ENCODE measurements at regions not wholly inside any gene's neighbourhood (a gene's known extent, or its start where the extent isn't known, plus 50 kb on each side); places are given as distances from the start of the nearest gene placed in this dataset.
"Not testable (repeated sequence)": the region's sequence is repeated elsewhere in the genome, so short reads cannot be mapped to it uniquely, and the experiment has no call there.

DNA sequence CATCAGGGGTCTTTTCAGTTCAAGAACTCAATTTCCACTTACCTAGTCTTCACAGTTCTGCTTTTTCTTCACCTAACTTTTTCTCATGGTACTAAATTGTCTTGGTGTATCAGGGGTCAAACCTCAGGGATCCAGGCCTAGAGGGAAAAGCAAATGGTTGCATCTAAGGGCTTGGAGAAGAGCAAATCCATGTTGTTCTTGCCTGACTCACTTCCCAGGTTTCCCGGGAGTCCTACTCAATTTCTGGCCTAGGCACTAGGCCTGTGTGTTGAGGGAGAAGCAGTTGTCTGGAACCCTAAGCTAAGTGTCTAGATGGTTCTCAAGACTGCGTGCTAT, 191.9 kb upstream of the STK26 start:
- no peak for FAIRE-seq

- no peak for FAIRE-seq
Measured at GRCh38 chrX:131836161-131836560, 186.9 kb upstream of the STK26 start.

GRCh38 chrX:131837325-131837724, 185.8 kb upstream of the STK26 start:
- FAIRE-seq: no peak

DNA sequence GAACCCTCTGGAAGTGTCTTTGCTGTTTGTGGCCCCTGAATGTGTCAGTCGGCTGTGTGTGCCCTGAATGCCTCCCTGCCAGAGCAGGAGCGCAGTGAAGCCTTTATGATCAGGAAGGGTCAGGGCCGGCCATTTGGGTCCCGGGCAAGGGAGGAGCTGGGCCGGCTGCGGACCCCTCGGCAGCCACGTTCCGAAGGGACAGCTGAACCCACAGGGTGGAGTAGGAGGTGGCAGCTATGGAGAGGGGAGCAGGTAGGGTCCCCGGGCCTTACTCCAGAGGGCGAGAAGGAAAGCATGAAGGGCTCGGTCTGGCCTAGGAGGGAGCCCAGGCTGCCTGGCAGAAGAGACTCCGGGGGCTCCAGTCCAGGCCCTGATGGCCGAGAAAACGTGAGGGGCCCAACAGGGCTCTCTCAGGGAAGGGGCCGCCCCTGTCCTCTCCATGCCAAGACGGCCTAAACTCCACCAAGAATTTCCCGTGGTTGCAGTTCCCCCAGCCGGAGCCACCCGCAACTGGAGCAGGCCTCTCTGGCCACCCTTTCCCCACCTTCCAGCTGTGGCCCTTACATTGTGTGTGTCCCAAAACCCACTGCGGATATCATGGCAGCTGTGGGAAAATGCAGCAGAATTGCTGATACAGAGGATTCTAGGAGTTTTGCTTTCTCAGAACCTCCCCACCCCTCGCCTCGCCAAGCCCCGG, 182.2 kb upstream of the STK26 start:
- FAIRE-seq: no peak

GRCh38 chrX:131841496-131842437, 181.3 kb upstream of the STK26 start:
- FAIRE-seq: no peak

DNA sequence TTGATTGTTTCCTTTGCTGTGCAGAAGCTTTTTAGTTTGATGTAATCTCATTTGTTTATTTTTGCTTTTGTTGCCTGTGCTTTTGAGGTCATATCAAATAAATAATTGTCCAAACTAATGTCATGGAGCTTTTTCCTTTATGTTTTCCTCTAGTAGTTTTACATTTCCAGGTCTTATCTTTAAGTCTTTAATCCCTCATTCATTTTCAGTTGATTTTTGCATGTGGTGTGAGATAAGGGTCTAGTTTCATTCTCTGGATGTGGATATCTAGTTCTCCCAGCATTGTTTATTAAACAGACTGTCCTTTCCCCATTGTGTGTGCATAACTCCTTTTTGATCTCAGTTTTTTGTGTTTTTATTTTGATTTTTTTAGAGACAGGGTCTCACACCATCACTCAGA, 179.1 kb upstream of the STK26 start:
- no peak for FAIRE-seq

DNA sequence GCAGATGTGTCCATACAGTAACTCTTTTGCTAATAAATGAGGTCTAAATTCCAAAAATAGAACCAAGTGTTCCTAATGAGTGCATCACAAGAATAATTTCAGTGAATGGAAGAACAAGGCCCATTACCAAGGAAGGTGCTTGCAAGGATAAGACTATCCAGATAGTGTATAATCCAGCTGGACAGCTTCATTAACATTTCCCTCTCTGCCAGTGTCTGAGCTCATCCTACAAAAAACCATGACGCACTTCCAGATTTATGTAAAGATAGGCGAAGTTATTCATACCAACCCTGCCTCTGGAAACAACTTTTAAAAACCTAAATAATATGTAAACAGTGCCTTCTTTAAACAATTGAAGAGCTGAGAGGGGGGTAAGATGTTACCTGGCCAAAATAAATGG, 177.9 kb upstream of the STK26 start:
- no peak for FAIRE-seq

GRCh38 chrX:131845771-131846170, 177.3 kb upstream of the STK26 start:
- no peak for FAIRE-seq

DNA sequence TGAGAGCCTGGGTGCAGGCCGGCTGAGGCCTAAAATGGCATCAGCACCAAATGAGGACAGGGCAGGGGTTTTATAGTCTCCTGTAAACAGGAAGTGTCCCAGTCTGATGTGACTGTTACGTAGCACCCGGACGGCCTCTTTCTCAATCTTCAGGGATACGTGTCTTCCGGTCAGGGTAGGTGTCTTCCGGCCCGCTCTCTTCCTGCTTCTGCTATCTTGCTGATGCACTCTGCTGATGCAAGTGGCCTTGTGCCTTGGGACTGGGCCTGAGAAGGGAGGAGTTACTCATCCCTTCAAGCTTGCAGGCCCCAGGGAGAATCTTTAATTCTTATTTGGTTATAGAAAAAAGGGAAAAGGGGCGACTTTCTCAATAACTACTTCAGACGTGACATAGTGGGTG, 172.1 kb upstream of the STK26 start:
- FAIRE-seq: not testable (repeated sequence)

- no peak for FAIRE-seq
Measured at GRCh38 chrX:131853440-131853839, 169.7 kb upstream of the STK26 start.

DNA sequence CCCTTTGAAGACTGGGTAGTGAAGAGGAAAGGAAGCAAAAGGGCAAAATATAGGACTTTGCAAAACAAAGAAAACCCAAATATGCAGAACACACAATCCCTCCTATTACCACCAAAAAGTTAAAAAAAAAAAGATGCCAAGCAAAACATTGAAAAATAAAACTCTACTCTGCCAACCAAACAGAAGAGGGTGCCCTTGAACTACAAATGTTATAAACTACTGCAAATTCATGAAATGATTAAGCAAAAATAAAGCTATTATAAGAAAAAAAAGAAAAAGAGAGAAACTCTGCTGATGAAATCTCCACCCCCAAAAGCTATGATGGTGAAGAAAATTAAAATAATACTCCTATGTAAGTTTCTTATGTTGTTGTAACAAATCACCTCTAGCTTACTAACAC, 168.5 kb upstream of the STK26 start:
- no peak for FAIRE-seq

DNA sequence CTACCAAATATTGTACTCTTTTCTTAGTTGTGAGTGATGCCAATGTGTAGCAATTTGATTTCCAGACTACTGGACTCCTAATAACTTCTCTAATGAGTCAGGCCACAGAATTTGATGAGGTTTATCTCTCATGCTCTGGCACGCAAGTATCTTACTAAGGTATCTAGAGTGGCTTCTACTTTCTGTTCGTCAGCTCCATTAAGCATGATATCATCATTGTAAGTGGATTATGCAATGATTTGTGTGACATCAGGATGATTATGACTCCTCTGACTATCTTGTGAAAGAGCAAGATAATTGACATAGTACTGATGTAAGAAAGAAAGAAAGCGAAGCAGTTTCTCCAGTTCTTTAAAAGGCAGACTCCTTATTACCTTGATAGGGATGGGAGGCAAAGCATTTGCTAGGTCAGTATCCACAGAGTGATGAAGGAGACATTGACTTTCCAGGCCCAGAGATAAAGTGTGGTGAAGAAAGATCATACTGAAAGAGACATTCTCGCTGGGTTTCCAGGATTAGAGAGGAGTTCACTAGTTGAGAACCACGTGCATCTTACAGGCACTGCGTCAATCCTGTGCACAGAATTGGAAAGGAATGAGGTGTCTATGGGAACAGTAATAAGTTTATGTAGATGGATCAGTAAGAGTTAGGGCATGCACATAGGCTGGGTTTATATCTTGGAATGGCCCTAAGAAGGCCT, 161.9 kb upstream of the STK26 start:
- FAIRE-seq: no peak

DNA sequence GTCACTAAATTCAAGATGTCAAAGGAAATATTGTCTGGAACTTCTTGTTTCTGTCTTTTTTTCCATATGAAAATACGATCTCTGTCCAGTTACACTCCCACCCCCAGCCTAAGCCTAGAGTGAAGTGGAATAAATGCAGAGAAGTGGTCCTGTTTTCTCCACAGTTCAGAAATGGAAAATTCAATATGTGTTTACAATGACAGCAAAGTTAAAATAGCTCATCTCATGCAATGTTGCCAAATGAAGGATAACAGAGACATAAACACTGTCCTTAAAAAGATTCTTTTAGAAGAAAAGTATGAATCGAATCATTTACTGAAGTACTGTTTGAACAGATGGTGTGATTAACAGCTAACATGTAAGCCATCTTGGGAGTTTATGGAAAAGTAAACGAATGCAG, 160.8 kb upstream of the STK26 start:
- no peak for FAIRE-seq

- FAIRE-seq: no peak
Measured at GRCh38 chrX:131869182-131869581, 153.9 kb upstream of the STK26 start.

GRCh38 chrX:131874300-131874699, 148.8 kb upstream of the STK26 start:
- FAIRE-seq: no peak

- FAIRE-seq: not testable (repeated sequence)
Measured at GRCh38 chrX:131875827-131876226, 147.3 kb upstream of the STK26 start.

GRCh38 chrX:131881194-131881593, 141.9 kb upstream of the STK26 start:
- FAIRE-seq: no peak

- FAIRE-seq: not testable (repeated sequence)
Measured at GRCh38 chrX:131885042-131885441, 138.1 kb upstream of the STK26 start.

GRCh38 chrX:131893857-131894256, 129.2 kb upstream of the STK26 start:
- FAIRE-seq: not testable (repeated sequence)

DNA sequence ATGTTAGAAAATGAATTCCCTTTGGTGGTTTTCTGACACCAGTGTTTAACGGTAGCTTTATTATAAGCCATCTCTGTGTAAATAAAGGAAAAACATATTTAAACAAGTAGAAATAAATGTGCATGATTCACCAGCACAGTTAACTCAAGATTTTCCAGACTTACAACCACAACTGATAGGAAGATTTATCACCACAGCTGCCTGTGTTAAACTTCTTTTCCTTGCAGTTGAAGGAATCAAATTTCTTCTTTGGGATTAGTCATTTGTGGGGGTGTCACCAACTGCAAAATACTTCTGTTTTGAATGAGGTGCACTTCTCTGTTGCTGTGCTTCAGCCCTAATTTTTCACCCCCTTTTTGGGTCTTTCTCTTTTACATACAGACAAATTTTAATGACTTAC, 128.1 kb upstream of the STK26 start:
- FAIRE-seq: no peak

GRCh38 chrX:131895807-131896206, 127.3 kb upstream of the STK26 start:
- FAIRE-seq: no peak

- no peak for FAIRE-seq
Measured at GRCh38 chrX:131901546-131901945, 121.6 kb upstream of the STK26 start.

- FAIRE-seq: no peak
Measured at GRCh38 chrX:131907488-131908314, 115.4 kb upstream of the STK26 start.
